ENCODE measurements at regions not wholly inside any gene's neighbourhood (a gene's known extent, or its start where the extent isn't known, plus 50 kb on each side); places are given as distances from the start of the nearest gene placed in this dataset.

DNA sequence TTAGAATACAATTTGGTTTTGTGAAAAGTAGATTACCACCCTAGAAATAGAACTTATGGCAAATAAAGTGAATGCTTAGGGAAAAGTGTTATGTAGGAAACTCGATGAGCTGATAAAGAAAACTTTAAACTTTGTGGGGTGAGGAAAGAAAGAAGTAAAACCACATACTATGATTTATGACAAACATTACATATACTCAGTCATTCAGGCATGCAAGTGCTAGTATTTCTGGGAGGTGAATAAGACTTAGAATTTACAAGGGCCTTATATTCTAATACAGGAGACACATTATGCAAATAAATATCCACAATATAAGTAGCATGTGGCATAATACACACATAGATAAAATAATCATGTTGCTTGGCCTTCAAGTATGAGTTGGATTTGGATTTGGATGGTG is 618.1 kb downstream of the XIRP2 start:
- no peak for TF ChIP-seq CTCF (IDR thresholded peaks at IDR 0.05; ENCODE audit: borderline replicate concordance, extremely low read depth, low read length, poor library complexity, severe bottlenecking)
- no peak for TF ChIP-seq EZH2 (IDR thresholded peaks at IDR 0.05; ENCODE audit: borderline replicate concordance, low read depth, low read length, severe bottlenecking)
